NCI-H1436 treated with DMSO at 0.1 percent for 48 hours (cell line): ENCODE measurements at regions not wholly inside any gene's neighbourhood (a gene's known extent, or its start where the extent isn't known, plus 50 kb on each side); places are given as distances from the start of the nearest gene placed in this dataset.

Experiments used
- DNase-seq: peaks from one replicate; lab custom pipeline; 2025; lab: John Stamatoyannopoulos, UW

- DNase-seq, result no peak
These were observed 106.8 kb downstream of the SEMA6D start for GRCh38 chr15:47824147-47824546.

GRCh38 chr15:47829667-47830066 is 112.4 kb downstream of the SEMA6D start:
- DNase-seq, result no peak

GRCh38 chr15:47834093-47834492 is 116.8 kb downstream of the SEMA6D start:
- no peak for DNase-seq

GRCh38 chr15:47839233-47839825 is 122.0 kb downstream of the SEMA6D start:
- DNase-seq, result no peak

GRCh38 chr15:47843124-47843663 is 125.9 kb downstream of the SEMA6D start:
- DNase-seq, result no peak

- no peak for DNase-seq
These were observed 127.1 kb downstream of the SEMA6D start for GRCh38 chr15:47844437-47844836.

- no peak for DNase-seq
These were observed 129.0 kb downstream of the SEMA6D start for GRCh38 chr15:47846128-47846868.

GRCh38 chr15:47846876-47847275 is 129.6 kb downstream of the SEMA6D start:
- no peak for DNase-seq

GRCh38 chr15:47856071-47856470 is 138.8 kb downstream of the SEMA6D start:
- DNase-seq, result no peak

GRCh38 chr15:47857014-47857775 is 139.9 kb downstream of the SEMA6D start:
- no peak for DNase-seq

- DNase-seq, result no peak
These were observed 140.5 kb downstream of the SEMA6D start for GRCh38 chr15:47857776-47858167.

GRCh38 chr15:47861111-47861903 is 144.0 kb downstream of the SEMA6D start:
- no peak for DNase-seq

- DNase-seq, result no peak
These were observed 145.1 kb downstream of the SEMA6D start for GRCh38 chr15:47862402-47862801.

- no peak for DNase-seq
These were observed 149.1 kb downstream of the SEMA6D start for GRCh38 chr15:47866446-47866845.

- DNase-seq, result no peak
These were observed 153.1 kb downstream of the SEMA6D start for GRCh38 chr15:47870300-47870955.

- DNase-seq, result no peak
These were observed 153.8 kb downstream of the SEMA6D start for GRCh38 chr15:47870956-47871625.

- no peak for DNase-seq
These were observed 154.9 kb downstream of the SEMA6D start for GRCh38 chr15:47872208-47872607.

GRCh38 chr15:47872869-47873432 is 155.6 kb downstream of the SEMA6D start:
- peak; percentile 24 for DNase-seq

- DNase-seq, result no peak
These were observed 159.7 kb downstream of the SEMA6D start for GRCh38 chr15:47876986-47877385.

GRCh38 chr15:47877836-47878235 is 160.5 kb downstream of the SEMA6D start:
- no peak for DNase-seq

GRCh38 chr15:47885920-47886319 is 168.6 kb downstream of the SEMA6D start:
- no peak for DNase-seq
